HCT116 (cell line): ENCODE measurements at regions not wholly inside any gene's neighbourhood (a gene's known extent, or its start where the extent isn't known, plus 50 kb on each side); places are given as distances from the start of the nearest gene placed in this dataset.

ENCODE experiments used
- CEBPB ChIP-seq: IDR thresholded peaks from 2 replicates; pipeline ENCODE4 v1.6.1; 2012; ENCODE audit warnings: low read depth
- CTCF ChIP-seq, 3 experiments: fragments of 200-600 bp in 1 of 3; sonication (generic) in 1 of 3; IDR thresholded peaks in 2 of 3; conservative IDR thresholded peaks in 1 of 3; 2 replicates each; pipeline ENCODE4 v1.5.1; 2012 to 2017; ENCODE audit warnings: low read depth in 2 of 3, low read length in 2 of 3, antibody characterized with exemption in 1 of 3, borderline replicate concordance in 1 of 3, control low read depth in 1 of 3, mild to moderate bottlenecking in 1 of 3, mixed read lengths in 1 of 3, mixed run types in 1 of 3, moderate library complexity in 1 of 3; ENCODE audit not compliant: insufficient read depth in 1 of 3
- EZH2 ChIP-seq: fragments of 200-600 bp; sonication (generic); IDR thresholded peaks from 2 replicates; pipeline ENCODE4 v1.6.1; 2017; ENCODE audit warnings: antibody characterized with exemption, mixed run types
- JUND ChIP-seq: IDR thresholded peaks from 2 replicates; pipeline ENCODE4 v1.6.1; 2012
- POLR2A ChIP-seq: IDR thresholded peaks from 2 replicates; pipeline ENCODE4 v1.7.0; 2011; ENCODE audit warnings: borderline replicate concordance; ENCODE audit not compliant: insufficient read depth, insufficient read length; ENCODE audit errors: extremely low read depth
- POLR2AphosphoS5 ChIP-seq: IDR thresholded peaks from 2 replicates; pipeline ENCODE4 v1.6.1; 2011; ENCODE audit warnings: mild to moderate bottlenecking, low read depth, low read length, moderate library complexity

- TF ChIP-seq CTCF (IDR thresholded peaks at IDR 0.05 in 2 of 3, conservative IDR thresholded peaks at IDR 0.05 in 1 of 3; ENCODE audit: borderline replicate concordance in 1 of 3, insufficient read depth in 1 of 3, low read depth in 2 of 3, low read length in 2 of 3), result no peak
- TF ChIP-seq POLR2A, result no peak
- no peak for TF ChIP-seq CEBPB
- TF ChIP-seq POLR2AphosphoS5, result peak; percentile 62
- TF ChIP-seq JUND, result no peak
- no peak for TF ChIP-seq EZH2
Observed at GRCh38 chr14:97107760-97108159, 310.6 kb downstream of the VRK1 start.
